GM21423 (cell line): ENCODE measurements at regions not wholly inside any gene's neighbourhood (a gene's known extent, or its start where the extent isn't known, plus 50 kb on each side); places are given as distances from the start of the nearest gene placed in this dataset.

Experiments used
- ATAC-seq: cut with Tn5 transposase; IDR thresholded peaks from one replicate; pipeline ENCODE4 v1.9.1; 2021; ENCODE audit warnings: mild to moderate bottlenecking, moderate library complexity; ENCODE audit not compliant: unreplicated experiment

DNA sequence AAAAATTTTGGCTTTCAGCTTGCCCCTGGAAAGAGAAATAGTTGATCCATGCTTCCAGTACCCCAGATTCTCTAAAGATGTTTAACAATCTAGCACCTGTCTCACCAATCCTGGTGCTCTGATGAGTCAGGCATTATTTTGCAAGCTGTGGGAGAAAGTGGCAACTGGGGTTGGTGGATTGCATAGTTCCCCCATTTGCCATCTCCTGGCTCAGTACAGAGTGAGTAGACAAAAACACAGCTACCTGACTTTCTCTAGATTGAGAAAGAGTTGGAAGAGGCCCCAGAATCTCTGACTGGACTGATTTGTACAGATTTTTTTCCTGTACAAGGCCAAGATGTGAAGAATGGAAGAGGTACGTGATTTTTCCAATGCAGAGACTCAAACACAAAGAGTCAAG lies 75.1 kb upstream of the NEGR1 start:
- no peak for ATAC-seq

DNA sequence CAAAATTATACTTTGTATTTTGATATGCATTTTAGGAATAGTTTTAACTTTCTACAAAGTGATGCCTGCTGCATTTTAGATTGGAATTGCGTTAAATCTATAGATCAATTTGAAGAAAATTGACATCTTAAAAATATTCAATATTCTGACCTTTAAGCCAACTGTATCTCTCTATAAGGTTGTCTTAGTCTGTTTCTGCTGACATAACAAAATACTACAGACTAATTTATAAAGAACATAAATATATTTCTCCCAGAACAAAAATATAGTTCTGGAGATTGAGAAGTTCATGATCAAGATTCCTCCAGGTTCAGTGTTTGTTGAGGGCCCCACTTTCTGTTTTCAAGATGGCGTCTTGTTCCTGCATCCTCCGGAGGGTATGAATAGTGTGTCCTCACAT lies 73.6 kb upstream of the NEGR1 start:
- ATAC-seq: no peak

DNA sequence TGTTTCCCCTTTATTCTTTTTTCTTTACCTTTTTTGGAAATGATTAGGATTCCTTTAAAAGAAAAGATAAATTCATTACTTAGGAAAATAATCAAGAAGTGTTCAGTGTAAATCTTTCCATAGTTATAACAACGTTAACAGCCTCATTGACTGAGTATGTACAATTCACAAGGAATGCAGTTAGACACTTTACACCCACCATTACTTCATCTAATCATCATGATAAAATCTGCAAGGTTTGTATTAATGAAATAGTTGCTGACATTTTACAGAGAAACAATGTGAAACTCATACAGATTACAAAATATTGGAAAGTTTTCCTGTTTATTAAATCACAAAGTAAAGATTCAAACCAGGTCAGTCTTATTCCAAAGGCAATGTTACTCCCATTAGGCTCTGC lies 59.3 kb upstream of the NEGR1 start:
- no peak for ATAC-seq

DNA sequence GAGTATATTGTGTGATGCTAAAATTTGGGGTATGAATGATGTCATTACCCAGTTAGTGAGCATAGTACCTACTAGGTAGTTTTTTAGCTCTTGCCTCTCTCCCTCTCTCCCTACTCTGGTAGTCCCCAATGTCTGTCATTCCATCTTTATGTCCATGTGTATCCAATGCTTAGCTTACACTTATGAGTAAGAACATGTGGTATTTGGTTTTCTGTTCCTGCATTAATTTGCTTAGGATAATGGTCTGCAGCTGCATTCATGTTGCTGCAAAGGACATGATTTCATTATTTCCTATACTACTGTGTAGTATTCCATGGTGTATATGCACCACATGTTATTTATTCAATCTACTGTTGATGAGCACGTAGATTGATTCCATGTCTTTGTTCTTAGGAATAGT lies 54.4 kb upstream of the NEGR1 start:
- no peak for ATAC-seq
